DND-41 (cell line): ENCODE measurements at regions not wholly inside any gene's neighbourhood (a gene's known extent, or its start where the extent isn't known, plus 50 kb on each side); places are given as distances from the start of the nearest gene placed in this dataset.

ENCODE experiments used
- EZH2 ChIP-seq: IDR thresholded peaks from 3 replicates; pipeline ENCODE4 v1.6.1; 2012; ENCODE audit warnings: borderline replicate concordance, low read depth, mild to moderate bottlenecking, moderate library complexity, low read length, inconsistent platforms; ENCODE audit not compliant: severe bottlenecking
- TF ChIP-seq, protein P1 (sequence below): IDR thresholded peaks from 2 replicates; pipeline ENCODE4 v1.5.1; 2012; ENCODE audit warnings: borderline replicate concordance, low read length, moderate library complexity, mild to moderate bottlenecking; ENCODE audit not compliant: poor library complexity, severe bottlenecking; ENCODE audit errors: extremely low read depth

DNA sequence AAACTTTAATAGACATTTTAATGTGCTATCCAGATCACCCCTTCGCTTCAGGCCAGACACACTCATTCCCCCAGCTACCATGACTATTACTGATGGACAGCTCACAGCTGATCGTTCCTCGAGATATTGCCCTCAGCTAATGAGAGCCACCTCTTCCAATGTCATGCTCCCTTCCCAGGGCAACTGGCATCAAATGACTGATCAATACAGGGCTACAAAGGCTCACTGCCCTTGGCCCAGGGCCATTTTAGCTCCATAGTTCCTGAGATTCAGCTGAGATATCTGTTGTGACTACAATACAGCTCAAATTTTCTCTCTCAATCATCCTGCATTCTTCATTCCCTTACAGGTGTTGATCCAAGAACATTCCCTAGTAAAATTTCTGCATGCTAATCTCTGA lies 104.5 kb upstream of the PKN2 start:
- TF ChIP-seq, protein P1, sequence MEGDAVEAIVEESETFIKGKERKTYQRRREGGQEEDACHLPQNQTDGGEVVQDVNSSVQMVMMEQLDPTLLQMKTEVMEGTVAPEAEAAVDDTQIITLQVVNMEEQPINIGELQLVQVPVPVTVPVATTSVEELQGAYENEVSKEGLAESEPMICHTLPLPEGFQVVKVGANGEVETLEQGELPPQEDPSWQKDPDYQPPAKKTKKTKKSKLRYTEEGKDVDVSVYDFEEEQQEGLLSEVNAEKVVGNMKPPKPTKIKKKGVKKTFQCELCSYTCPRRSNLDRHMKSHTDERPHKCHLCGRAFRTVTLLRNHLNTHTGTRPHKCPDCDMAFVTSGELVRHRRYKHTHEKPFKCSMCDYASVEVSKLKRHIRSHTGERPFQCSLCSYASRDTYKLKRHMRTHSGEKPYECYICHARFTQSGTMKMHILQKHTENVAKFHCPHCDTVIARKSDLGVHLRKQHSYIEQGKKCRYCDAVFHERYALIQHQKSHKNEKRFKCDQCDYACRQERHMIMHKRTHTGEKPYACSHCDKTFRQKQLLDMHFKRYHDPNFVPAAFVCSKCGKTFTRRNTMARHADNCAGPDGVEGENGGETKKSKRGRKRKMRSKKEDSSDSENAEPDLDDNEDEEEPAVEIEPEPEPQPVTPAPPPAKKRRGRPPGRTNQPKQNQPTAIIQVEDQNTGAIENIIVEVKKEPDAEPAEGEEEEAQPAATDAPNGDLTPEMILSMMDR, result no peak
- no peak for TF ChIP-seq EZH2
